ENCODE measurements at regions not wholly inside any gene's neighbourhood (a gene's known extent, or its start where the extent isn't known, plus 50 kb on each side); places are given as distances from the start of the nearest gene placed in this dataset.

DNA sequence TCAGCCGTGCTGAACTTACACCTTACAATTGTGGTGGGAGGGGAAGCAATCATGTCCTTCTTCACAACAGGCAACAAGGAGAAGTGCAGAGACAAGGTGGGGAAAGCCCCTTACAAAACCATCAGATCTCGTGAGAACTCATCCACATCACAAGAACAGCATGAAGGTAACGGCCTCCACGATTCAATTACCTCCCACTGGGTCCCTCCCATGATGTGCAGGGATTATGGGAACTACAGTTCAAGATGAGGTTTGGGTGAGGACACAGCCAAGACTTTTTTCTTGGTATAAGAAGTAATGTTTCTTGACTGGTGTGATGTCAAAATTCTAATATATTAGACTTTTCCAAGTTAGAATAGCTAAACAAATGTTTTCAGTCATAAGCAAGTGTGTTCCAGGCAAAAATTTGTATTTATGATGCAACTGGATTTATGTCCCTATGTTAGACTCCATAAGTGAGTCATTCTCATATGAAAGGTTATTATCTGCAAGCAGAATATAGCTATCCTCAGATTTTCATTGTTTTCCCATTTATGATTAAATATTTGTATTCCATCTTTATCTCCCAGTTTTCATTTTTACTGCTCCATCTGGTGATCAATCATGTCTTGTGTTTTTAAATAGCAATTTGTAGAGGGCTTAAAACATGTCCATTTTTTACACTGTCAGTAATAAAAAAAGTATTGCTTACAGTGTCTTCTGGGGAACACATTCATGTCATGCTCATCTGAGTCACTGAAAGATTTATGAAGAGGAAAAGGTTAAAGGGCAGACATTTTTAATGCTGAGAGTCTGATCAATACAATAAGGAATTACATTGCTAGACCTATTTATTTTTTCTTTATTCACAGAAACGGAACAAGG is 995.2 kb upstream of the CDH2 start:
- TF ChIP-seq POLR2A (IDR thresholded peaks at IDR 0.05) = no peak
- TF ChIP-seq, protein P1, sequence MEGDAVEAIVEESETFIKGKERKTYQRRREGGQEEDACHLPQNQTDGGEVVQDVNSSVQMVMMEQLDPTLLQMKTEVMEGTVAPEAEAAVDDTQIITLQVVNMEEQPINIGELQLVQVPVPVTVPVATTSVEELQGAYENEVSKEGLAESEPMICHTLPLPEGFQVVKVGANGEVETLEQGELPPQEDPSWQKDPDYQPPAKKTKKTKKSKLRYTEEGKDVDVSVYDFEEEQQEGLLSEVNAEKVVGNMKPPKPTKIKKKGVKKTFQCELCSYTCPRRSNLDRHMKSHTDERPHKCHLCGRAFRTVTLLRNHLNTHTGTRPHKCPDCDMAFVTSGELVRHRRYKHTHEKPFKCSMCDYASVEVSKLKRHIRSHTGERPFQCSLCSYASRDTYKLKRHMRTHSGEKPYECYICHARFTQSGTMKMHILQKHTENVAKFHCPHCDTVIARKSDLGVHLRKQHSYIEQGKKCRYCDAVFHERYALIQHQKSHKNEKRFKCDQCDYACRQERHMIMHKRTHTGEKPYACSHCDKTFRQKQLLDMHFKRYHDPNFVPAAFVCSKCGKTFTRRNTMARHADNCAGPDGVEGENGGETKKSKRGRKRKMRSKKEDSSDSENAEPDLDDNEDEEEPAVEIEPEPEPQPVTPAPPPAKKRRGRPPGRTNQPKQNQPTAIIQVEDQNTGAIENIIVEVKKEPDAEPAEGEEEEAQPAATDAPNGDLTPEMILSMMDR (IDR thresholded peaks at IDR 0.05) = no peak
- ATAC-seq = no peak
- Histone ChIP-seq H3K36me3 (no peaks in the 10 kb centered on the region), H3K27me3 (no peaks in the 10 kb centered on the region), H3K9me3 (no peaks in the 10 kb centered on the region), H3K27ac (no peak overlapping the region), H3K4me1 (no peaks in the 10 kb centered on the region), H3K4me3 (no peak overlapping the region)
- WGBS (ENCODE audit: insufficient coverage, low coverage, low lambda C conversion rate, missing lambda C conversion rate) = 48% methylated on average over 5 of the region's 5 CpGs
- DNase-seq = no peak
- intact Hi-C loops (cut with DNase I) = no loop called here

- no peaks in the 10 kb centered on the region for H3K4me1 ChIP-seq
- H3K36me3 ChIP-seq = no peaks in the 10 kb centered on the region
- intact Hi-C loops (cut with DNase I) = no loop called here
- DNase-seq (no peak), ATAC-seq (no peak)
- H3K4me3 ChIP-seq = no peak overlapping the region
- no peak overlapping the region for H3K27ac ChIP-seq
- H3K9me3 ChIP-seq = no peaks in the 10 kb centered on the region
- TF ChIP-seq, protein P1 (IDR thresholded peaks at IDR 0.05) = no peak
- TF ChIP-seq POLR2A (IDR thresholded peaks at IDR 0.05) = no peak
- H3K27me3 ChIP-seq = no peaks in the 10 kb centered on the region
These were observed 992.7 kb upstream of the CDH2 start for GRCh38 chr18:29169599-29169998.

DNA sequence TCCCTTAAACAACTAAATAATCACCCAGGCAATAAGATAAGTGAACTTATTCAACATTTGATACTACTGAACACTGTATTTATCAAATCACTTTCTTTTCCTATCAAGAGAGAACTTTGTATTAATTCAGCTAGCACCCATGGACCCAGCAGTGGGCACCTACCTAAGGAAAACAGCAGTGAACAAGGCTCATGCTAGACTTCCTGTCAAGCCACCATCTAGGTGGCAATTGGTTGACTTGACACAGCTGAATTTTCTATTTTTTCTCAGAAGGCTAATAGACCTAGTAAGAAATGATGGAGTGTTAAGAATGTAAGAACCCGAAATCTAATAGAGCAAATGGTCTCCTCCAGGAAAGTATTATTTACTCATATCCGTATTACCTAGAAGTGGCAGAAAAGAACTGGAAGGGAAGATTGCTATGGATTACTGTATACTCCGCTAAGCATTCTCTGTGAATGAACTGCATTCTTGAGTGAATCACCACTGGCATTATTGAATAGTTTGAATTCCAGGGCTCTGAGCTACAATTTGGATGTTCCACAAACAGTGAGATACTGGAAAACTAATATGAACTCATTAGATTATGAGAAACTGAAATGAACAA is 988.2 kb upstream of the CDH2 start:
- DNase-seq = no peak

GRCh38 chr18:29164020-29164706 is 987.2 kb upstream of the CDH2 start:
- H3K27ac ChIP-seq = no peak overlapping the region
- no peaks in the 10 kb centered on the region for H3K4me1 ChIP-seq
- intact Hi-C loops (cut with DNase I) = no loop called here
- H3K27me3 ChIP-seq = no peaks in the 10 kb centered on the region
- H3K4me3 ChIP-seq = no peak overlapping the region
- H3K9me3 ChIP-seq = no peaks in the 10 kb centered on the region
- ATAC-seq (peak in 1 of 4 donors; percentile 49), DNase-seq (no peak)
- H3K36me3 ChIP-seq = no peaks in the 10 kb centered on the region
- 64% methylated on average over 1 of the region's 1 CpG for WGBS (ENCODE audit: insufficient coverage, low coverage, low lambda C conversion rate, missing lambda C conversion rate)
- TF ChIP-seq, protein P1 (IDR thresholded peaks at IDR 0.05) = no peak
- no peak for TF ChIP-seq POLR2A (IDR thresholded peaks at IDR 0.05)

More for the DNA sequence above, 988.2 kb upstream of the CDH2 start:
- no peaks in the 10 kb centered on the region for H3K36me3 ChIP-seq
- no peaks in the 10 kb centered on the region for H3K4me1 ChIP-seq
- WGBS (ENCODE audit: insufficient coverage, low coverage, low lambda C conversion rate, missing lambda C conversion rate) = 51% methylated on average over 3 of the region's 3 CpGs
- no peak overlapping the region for H3K27ac ChIP-seq
- intact Hi-C loops (cut with DNase I) = no loop called here
- H3K27me3 ChIP-seq = no peaks in the 10 kb centered on the region
- no peak for TF ChIP-seq POLR2A (IDR thresholded peaks at IDR 0.05)
- TF ChIP-seq, protein P1 (IDR thresholded peaks at IDR 0.05) = no peak
- no peak for ATAC-seq
- no peak overlapping the region for H3K4me3 ChIP-seq
- H3K9me3 ChIP-seq = no peaks in the 10 kb centered on the region
